ENCODE measurements at regions not wholly inside any gene's neighbourhood (a gene's known extent, or its start where the extent isn't known, plus 50 kb on each side); places are given as distances from the start of the nearest gene placed in this dataset.

GRCh38 chr3:165505657-165506056, 309.5 kb upstream of the SLITRK3 start:
- no peak for TF ChIP-seq ARNTL (CRISPR knock-in tag; IDR thresholded peaks at IDR 0.05; ENCODE audit: borderline replicate concordance, low read depth)
- no peak for TF ChIP-seq PATZ1 (CRISPR knock-in tag; IDR thresholded peaks at IDR 0.05; ENCODE audit: borderline replicate concordance)
- TF ChIP-seq CSRNP3 (CRISPR knock-in tag; IDR thresholded peaks at IDR 0.05), result no peak
- no peak for TF ChIP-seq CSDC2 (CRISPR knock-in tag; IDR thresholded peaks at IDR 0.05)
- no peak for TF ChIP-seq CREB5 (CRISPR knock-in tag; IDR thresholded peaks at IDR 0.05; ENCODE audit: low read depth)
